KMS-11 (cell line): ENCODE measurements at regions not wholly inside any gene's neighbourhood (a gene's known extent, or its start where the extent isn't known, plus 50 kb on each side); places are given as distances from the start of the nearest gene placed in this dataset.

Experiments
- H2AFZ ChIP-seq: fragments of 200-600 bp; sonication (generic); 2 replicates; pipeline ENCODE4 v1.6.1; 2016; ENCODE audit warnings: antibody characterized with exemption, mixed run types, low read depth
- H3K27ac ChIP-seq: fragments of 200-600 bp; sonication (generic); 2 replicates; pipeline ENCODE4 v1.6.1; 2016; ENCODE audit warnings: mild to moderate bottlenecking, mixed run types
- H3K27me3 ChIP-seq: fragments of 200-600 bp; sonication (generic); 2 replicates; pipeline ENCODE4 v1.6.1; 2017; ENCODE audit warnings: mild to moderate bottlenecking, low read depth, mixed run types, moderate library complexity; ENCODE audit not compliant: insufficient read depth
- H3K36me3 ChIP-seq: fragments of 200-600 bp; sonication (generic); 2 replicates; pipeline ENCODE4 v1.6.1; 2017; ENCODE audit warnings: mild to moderate bottlenecking, mixed run types; ENCODE audit not compliant: insufficient read depth
- H3K4me1 ChIP-seq: fragments of 200-600 bp; sonication (generic); 2 replicates; pipeline ENCODE4 v1.6.1; 2016; ENCODE audit warnings: mild to moderate bottlenecking, low read depth, mixed run types; ENCODE audit not compliant: poor library complexity, severe bottlenecking
- H3K4me2 ChIP-seq: fragments of 200-600 bp; sonication (generic); 2 replicates; pipeline ENCODE4 v1.7.0; 2016; ENCODE audit warnings: mild to moderate bottlenecking, mixed run types
- H3K4me3 ChIP-seq: fragments of 200-600 bp; sonication (generic); IDR thresholded peaks from 2 replicates; pipeline ENCODE4 v1.6.1; 2017; ENCODE audit warnings: low read depth, low read length, mixed read lengths; ENCODE audit not compliant: insufficient read depth
- H3K79me2 ChIP-seq: fragments of 200-600 bp; sonication (generic); 2 replicates; pipeline ENCODE4 v1.6.1; 2016; ENCODE audit warnings: low read depth, mixed run types; ENCODE audit not compliant: insufficient read depth
- H3K9ac ChIP-seq: fragments of 200-600 bp; sonication (generic); 2 replicates; pipeline ENCODE4 v1.6.1; 2016; ENCODE audit warnings: mild to moderate bottlenecking, mixed run types
- H4K20me1 ChIP-seq: fragments of 200-600 bp; sonication (generic); 2 replicates; pipeline ENCODE4 v1.6.1; 2016; ENCODE audit warnings: mild to moderate bottlenecking, mixed run types; ENCODE audit not compliant: insufficient read depth
- CTCF ChIP-seq: fragments of 200-600 bp; sonication (generic); conservative IDR thresholded peaks from 2 replicates; pipeline ENCODE4 v1.6.1; 2017; ENCODE audit warnings: low read depth, mild to moderate bottlenecking, antibody characterized with exemption, low read length, moderate library complexity, mixed read lengths

GRCh38 chr13:50670272-50670671 lies 173.2 kb downstream of the DLEU7 start:
- H4K20me1 ChIP-seq, result no peaks in the 10 kb centered on the region
- H3K27ac ChIP-seq, result no peak overlapping the region
- no peaks in the 10 kb centered on the region for H3K4me1 ChIP-seq
- H3K79me2 ChIP-seq, result no peaks in the 10 kb centered on the region
- no peaks in the 10 kb centered on the region for H3K36me3 ChIP-seq
- no peak for TF ChIP-seq CTCF
- H3K27me3 ChIP-seq, result no peaks in the 10 kb centered on the region
- H3K4me3 ChIP-seq, result no peak overlapping the region
- H3K4me2 ChIP-seq, result no peak overlapping the region
- H3K9ac ChIP-seq, result no peak overlapping the region
- H2AFZ ChIP-seq, result no peak overlapping the region

- H3K36me3 ChIP-seq, result no peaks in the 10 kb centered on the region
- TF ChIP-seq CTCF, result no peak
Measured at GRCh38 chr13:50670847-50671496, 172.5 kb downstream of the DLEU7 start.

GRCh38 chr13:50671497-50671850 lies 172.0 kb downstream of the DLEU7 start:
- no peaks in the 10 kb centered on the region for H3K36me3 ChIP-seq
- no peak overlapping the region for H3K27ac ChIP-seq
- H3K27me3 ChIP-seq, result no peaks in the 10 kb centered on the region
- H2AFZ ChIP-seq, result no peak overlapping the region
- TF ChIP-seq CTCF, result no peak
- H3K4me3 ChIP-seq, result no peak overlapping the region
- H3K9ac ChIP-seq, result no peak overlapping the region
- no peaks in the 10 kb centered on the region for H3K79me2 ChIP-seq
- H3K4me2 ChIP-seq, result no peak overlapping the region
- no peaks in the 10 kb centered on the region for H4K20me1 ChIP-seq
- peaks cover 10% of the 10 kb centered on the region for H3K4me1 ChIP-seq

More at GRCh38 chr13:50670847-50671496, 172.5 kb downstream of the DLEU7 start:
- H3K79me2 ChIP-seq, result no peaks in the 10 kb centered on the region
- H3K9ac ChIP-seq, result no peak overlapping the region
- no peak overlapping the region for H3K4me2 ChIP-seq
- H4K20me1 ChIP-seq, result no peaks in the 10 kb centered on the region
- H3K4me3 ChIP-seq, result no peak overlapping the region
- H3K27ac ChIP-seq, result no peak overlapping the region
- H2AFZ ChIP-seq, result no peak overlapping the region
- no peaks in the 10 kb centered on the region for H3K27me3 ChIP-seq
- H3K4me1 ChIP-seq, result peaks cover 5% of the 10 kb centered on the region

- no peaks in the 10 kb centered on the region for H3K27me3 ChIP-seq
- no peaks in the 10 kb centered on the region for H3K79me2 ChIP-seq
- no peak overlapping the region for H3K27ac ChIP-seq
- H3K4me2 ChIP-seq, result no peak overlapping the region
- H3K4me3 ChIP-seq, result no peak overlapping the region
- no peak for TF ChIP-seq CTCF
- H3K4me1 ChIP-seq, result peaks cover 16% of the 10 kb centered on the region
- no peaks in the 10 kb centered on the region for H3K36me3 ChIP-seq
- H2AFZ ChIP-seq, result no peak overlapping the region
- no peaks in the 10 kb centered on the region for H4K20me1 ChIP-seq
- no peak overlapping the region for H3K9ac ChIP-seq
Measured at GRCh38 chr13:50672025-50672424, 171.5 kb downstream of the DLEU7 start.
